ENCODE measurements at regions not wholly inside any gene's neighbourhood (a gene's known extent, or its start where the extent isn't known, plus 50 kb on each side); places are given as distances from the start of the nearest gene placed in this dataset.
A peak's percentile ranks its signal among the peaks of the same experiment; 100 is the strongest.

GRCh38 chr13:44283600-44283999 is 90.0 kb upstream of the SERP2 start:
- ATAC-seq (no peak), DNase-seq (no peak)
- peaks cover 8% of the 10 kb centered on the region for H3K9me3 Mint-ChIP-seq
- no peaks in the 10 kb centered on the region for H3K36me3 Mint-ChIP-seq (ENCODE audit: low read depth)
- H3K4me3 Mint-ChIP-seq: no peak overlapping the region
- peaks cover 9% of the 10 kb centered on the region for H3K27me3 Mint-ChIP-seq
- no peak overlapping the region for H3K27ac Mint-ChIP-seq
- H3K4me1 Mint-ChIP-seq: peaks cover 7% of the 10 kb centered on the region

- DNase-seq: no peak
- no peaks in the 10 kb centered on the region for H3K36me3 Mint-ChIP-seq (ENCODE audit: low read depth)
- H3K27me3 Mint-ChIP-seq: peaks cover 5% of the 10 kb centered on the region
Observed at GRCh38 chr13:44287958-44288357, 85.7 kb upstream of the SERP2 start.

GRCh38 chr13:44292545-44292944 is 81.1 kb upstream of the SERP2 start:
- no peak overlapping the region for H3K27ac Mint-ChIP-seq
- no peak overlapping the region for H3K4me3 Mint-ChIP-seq
- ATAC-seq (no peak), DNase-seq (no peak)
- no peaks in the 10 kb centered on the region for H3K36me3 Mint-ChIP-seq (ENCODE audit: low read depth)
- H3K9me3 Mint-ChIP-seq: no peaks in the 10 kb centered on the region
- H3K27me3 Mint-ChIP-seq: no peaks in the 10 kb centered on the region
- H3K4me1 Mint-ChIP-seq: peaks cover 21% of the 10 kb centered on the region

More at GRCh38 chr13:44287958-44288357, 85.7 kb upstream of the SERP2 start:
- no peak overlapping the region for H3K4me3 Mint-ChIP-seq
- ATAC-seq: no peak
- H3K9me3 Mint-ChIP-seq: peaks cover 4% of the 10 kb centered on the region
- H3K27ac Mint-ChIP-seq: no peak overlapping the region
- peaks cover under 1% of the 10 kb centered on the region for H3K4me1 Mint-ChIP-seq

GRCh38 chr13:44293374-44293773 is 80.2 kb upstream of the SERP2 start:
- no peak for DNase-seq
- ATAC-seq: no peak
- Mint-ChIP-seq H3K36me3 (ENCODE audit: low read depth) (no peaks in the 10 kb centered on the region), H3K27ac (no peak overlapping the region), H3K4me3 (no peak overlapping the region), H3K27me3 (no peaks in the 10 kb centered on the region), H3K9me3 (no peaks in the 10 kb centered on the region), H3K4me1 (peaks cover 21% of the 10 kb centered on the region)

- Mint-ChIP-seq H3K27ac (no peak overlapping the region), H3K36me3 (ENCODE audit: low read depth) (no peaks in the 10 kb centered on the region), H3K4me3 (no peak overlapping the region), H3K27me3 (no peaks in the 10 kb centered on the region), H3K9me3 (no peaks in the 10 kb centered on the region), H3K4me1 (peaks cover 21% of the 10 kb centered on the region)
- peak; percentile 43 for ATAC-seq
- DNase-seq: no peak
Observed at GRCh38 chr13:44293908-44294735, 79.5 kb upstream of the SERP2 start.

- H3K4me1 Mint-ChIP-seq: peaks cover 21% of the 10 kb centered on the region
- no peaks in the 10 kb centered on the region for H3K27me3 Mint-ChIP-seq
- no peak overlapping the region for H3K27ac Mint-ChIP-seq
- H3K9me3 Mint-ChIP-seq: no peaks in the 10 kb centered on the region
- H3K36me3 Mint-ChIP-seq (ENCODE audit: low read depth): no peaks in the 10 kb centered on the region
- no peak overlapping the region for H3K4me3 Mint-ChIP-seq
- ATAC-seq (no peak), DNase-seq (no peak)
Observed at GRCh38 chr13:44294876-44295275, 78.7 kb upstream of the SERP2 start.

- H3K27me3 Mint-ChIP-seq: peaks cover 6% of the 10 kb centered on the region
- no peak for ATAC-seq
- no peak overlapping the region for H3K27ac Mint-ChIP-seq
- H3K36me3 Mint-ChIP-seq (ENCODE audit: low read depth): no peaks in the 10 kb centered on the region
- H3K9me3 Mint-ChIP-seq: peaks cover 7% of the 10 kb centered on the region
- DNase-seq: no peak
- peaks cover 35% of the 10 kb centered on the region for H3K4me1 Mint-ChIP-seq
- no peak overlapping the region for H3K4me3 Mint-ChIP-seq
Observed at GRCh38 chr13:44296856-44297255, 76.8 kb upstream of the SERP2 start.

GRCh38 chr13:44298314-44298713 is 75.3 kb upstream of the SERP2 start:
- Mint-ChIP-seq H3K9me3 (peaks cover 7% of the 10 kb centered on the region), H3K27ac (no peak overlapping the region), H3K4me1 (peaks cover 44% of the 10 kb centered on the region), H3K4me3 (no peak overlapping the region), H3K27me3 (peaks cover 6% of the 10 kb centered on the region), H3K36me3 (ENCODE audit: low read depth) (no peaks in the 10 kb centered on the region)
- ATAC-seq: no peak
- no peak for DNase-seq

GRCh38 chr13:44299152-44299943 is 74.3 kb upstream of the SERP2 start:
- DNase-seq: no peak
- Mint-ChIP-seq H3K4me3 (no peak overlapping the region), H3K36me3 (ENCODE audit: low read depth) (no peaks in the 10 kb centered on the region), H3K27ac (no peak overlapping the region), H3K9me3 (peaks cover 7% of the 10 kb centered on the region), H3K4me1 (peaks cover 39% of the 10 kb centered on the region), H3K27me3 (peaks cover 6% of the 10 kb centered on the region)
- no peak for ATAC-seq

GRCh38 chr13:44300895-44301638 is 72.6 kb upstream of the SERP2 start:
- no peaks in the 10 kb centered on the region for H3K36me3 Mint-ChIP-seq (ENCODE audit: low read depth)
- H3K27ac Mint-ChIP-seq: peak overlapping the region; percentile 53
- H3K27me3 Mint-ChIP-seq: peaks cover 8% of the 10 kb centered on the region
- no peak overlapping the region for H3K4me3 Mint-ChIP-seq
- H3K4me1 Mint-ChIP-seq: peaks cover 42% of the 10 kb centered on the region
- peaks cover 7% of the 10 kb centered on the region for H3K9me3 Mint-ChIP-seq
- ATAC-seq: peak; percentile 70
- DNase-seq: no peak

- H3K4me1 Mint-ChIP-seq: peaks cover 47% of the 10 kb centered on the region
- H3K36me3 Mint-ChIP-seq (ENCODE audit: low read depth): no peaks in the 10 kb centered on the region
- ATAC-seq: no peak
- no peak overlapping the region for H3K4me3 Mint-ChIP-seq
- H3K9me3 Mint-ChIP-seq: peaks cover 7% of the 10 kb centered on the region
- H3K27ac Mint-ChIP-seq: peak overlapping the region; percentile 53
- H3K27me3 Mint-ChIP-seq: peaks cover 9% of the 10 kb centered on the region
- no peak for DNase-seq
Observed at GRCh38 chr13:44301639-44302015, 72.0 kb upstream of the SERP2 start.

GRCh38 chr13:44302233-44302632 is 71.4 kb upstream of the SERP2 start:
- Mint-ChIP-seq H3K9me3 (peaks cover 7% of the 10 kb centered on the region), H3K27ac (no peak overlapping the region), H3K4me3 (no peak overlapping the region), H3K4me1 (peaks cover 52% of the 10 kb centered on the region), H3K27me3 (peaks cover 13% of the 10 kb centered on the region), H3K36me3 (ENCODE audit: low read depth) (no peaks in the 10 kb centered on the region)
- DNase-seq (no peak), ATAC-seq (no peak)

- Mint-ChIP-seq H3K4me1 (peaks cover 56% of the 10 kb centered on the region), H3K27ac (no peak overlapping the region), H3K4me3 (no peak overlapping the region), H3K9me3 (peaks cover 7% of the 10 kb centered on the region), H3K36me3 (ENCODE audit: low read depth) (no peaks in the 10 kb centered on the region), H3K27me3 (peaks cover 13% of the 10 kb centered on the region)
- ATAC-seq (no peak), DNase-seq (no peak)
Observed at GRCh38 chr13:44302940-44303575, 70.6 kb upstream of the SERP2 start.

GRCh38 chr13:44303681-44304432 is 69.8 kb upstream of the SERP2 start:
- H3K4me1 Mint-ChIP-seq: peaks cover 56% of the 10 kb centered on the region
- H3K36me3 Mint-ChIP-seq (ENCODE audit: low read depth): no peaks in the 10 kb centered on the region
- peaks cover 7% of the 10 kb centered on the region for H3K9me3 Mint-ChIP-seq

More at GRCh38 chr13:44303681-44304432, 69.8 kb upstream of the SERP2 start:
- DNase-seq (no peak), ATAC-seq (no peak)
- Mint-ChIP-seq H3K4me3 (no peak overlapping the region), H3K27ac (no peak overlapping the region), H3K27me3 (peaks cover 13% of the 10 kb centered on the region)

Data from activated naive CD8-positive, alpha-beta T cell treated with anti-CD3 and anti-CD28 coated beads, Interleukin-2, amount 50 U/mL, for 24 hours (primary cell).